NB4 (cell line): ENCODE measurements at regions not wholly inside any gene's neighbourhood (a gene's known extent, or its start where the extent isn't known, plus 50 kb on each side); places are given as distances from the start of the nearest gene placed in this dataset.

Source experiments
- CTCF ChIP-seq: IDR thresholded peaks from one replicate; pipeline ENCODE4 v1.5.1; 2012; ENCODE audit warnings: low read depth, low read length
- MYC ChIP-seq: IDR thresholded peaks from 2 replicates; pipeline ENCODE4 v1.6.1; 2011; ENCODE audit warnings: low read depth, low read length
- POLR2A ChIP-seq: IDR thresholded peaks from 2 replicates; pipeline ENCODE4 v1.6.1; 2011; ENCODE audit warnings: mild to moderate bottlenecking; ENCODE audit not compliant: insufficient read length; ENCODE audit errors: extremely low read depth

GRCh38 chr12:97200181-97200580 lies 262.4 kb upstream of the RMST start:
- no peak for TF ChIP-seq CTCF
- TF ChIP-seq POLR2A = no peak
- no peak for TF ChIP-seq MYC
